HG03460 (cell line): ENCODE measurements at regions not wholly inside any gene's neighbourhood (a gene's known extent, or its start where the extent isn't known, plus 50 kb on each side); places are given as distances from the start of the nearest gene placed in this dataset.

ENCODE experiments used
- ATAC-seq: cut with Tn5 transposase; IDR thresholded peaks from one replicate; pipeline ENCODE4 v1.9.1; 2021; ENCODE audit not compliant: unreplicated experiment

- ATAC-seq = no peak
Measured at GRCh38 chr15:96276438-96277210, 53.9 kb upstream of the NR2F2 start.
